HT1080 (cell line): ENCODE measurements at regions not wholly inside any gene's neighbourhood (a gene's known extent, or its start where the extent isn't known, plus 50 kb on each side); places are given as distances from the start of the nearest gene placed in this dataset.

Experiments used
- DNase-seq: peaks from one replicate; pipeline ENCODE4 v3.0.0-alpha.2; 2015; ENCODE audit warnings: low read depth

DNA sequence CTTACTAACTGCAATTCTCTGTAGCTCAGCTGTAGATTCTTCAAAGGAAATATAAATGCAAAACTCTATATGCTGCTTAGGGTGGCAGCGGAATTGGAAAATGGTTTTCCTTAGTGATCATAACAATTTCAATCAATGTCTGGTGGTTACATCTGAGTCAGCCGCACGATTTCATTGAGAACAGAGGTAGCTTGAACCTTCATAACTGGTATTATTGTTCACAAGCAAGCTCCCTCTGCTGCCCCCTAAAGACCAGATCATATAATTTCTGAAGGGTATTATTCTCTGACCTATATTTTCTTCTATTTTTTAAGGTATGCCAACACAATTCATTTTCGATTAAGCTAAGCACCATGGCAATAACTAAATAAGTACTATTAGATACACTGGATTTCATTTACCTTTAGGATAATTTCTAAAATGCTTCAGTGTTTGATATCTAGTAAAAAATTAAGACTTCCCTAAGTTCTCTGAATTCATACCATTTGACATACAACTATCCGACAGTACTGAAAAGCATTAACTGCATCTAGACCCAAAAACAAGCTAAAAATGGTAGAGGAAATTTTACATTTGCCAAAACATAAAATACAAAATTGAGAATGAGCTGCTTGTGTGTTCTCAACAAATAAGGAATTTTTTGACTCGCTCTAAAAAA is 181.1 kb upstream of the SPEF2 start:
- DNase-seq: peak; percentile 44

DNA sequence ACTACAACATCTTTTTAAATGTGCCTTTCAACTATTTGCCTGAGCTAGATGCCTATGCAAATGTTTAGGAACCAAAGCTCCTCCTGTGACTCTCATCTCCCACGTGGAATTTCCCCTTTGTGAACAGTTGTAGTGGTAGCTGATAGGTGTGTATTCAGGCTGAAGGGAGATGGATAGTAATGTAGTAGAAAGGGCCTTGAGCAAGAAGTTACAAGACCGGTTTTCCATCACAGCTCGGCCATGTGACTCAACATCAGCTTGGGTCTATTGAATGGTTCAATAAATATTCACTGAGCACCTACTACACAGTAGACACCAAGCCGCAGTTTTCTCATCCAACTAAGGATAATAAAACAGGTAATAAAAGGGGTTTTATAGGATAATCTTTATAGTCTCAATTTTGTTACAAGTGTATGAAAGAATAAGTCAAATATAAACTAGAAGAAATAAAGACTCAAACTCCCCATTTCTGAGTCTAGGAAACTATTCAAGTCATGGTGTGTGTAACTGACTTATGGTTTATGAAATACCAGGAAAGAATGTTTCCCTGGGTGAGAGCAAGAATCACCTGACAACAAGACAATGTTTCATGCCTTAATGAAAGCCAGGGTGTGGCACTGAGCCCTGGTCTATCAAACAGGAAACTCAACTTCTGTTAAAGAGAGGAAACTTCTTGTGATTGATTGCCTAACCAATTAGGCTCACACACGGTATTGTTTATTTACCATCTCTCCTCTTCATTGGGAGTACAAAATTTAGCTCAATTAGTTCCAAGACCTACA is 187.1 kb upstream of the SPEF2 start:
- DNase-seq: no peak

DNA sequence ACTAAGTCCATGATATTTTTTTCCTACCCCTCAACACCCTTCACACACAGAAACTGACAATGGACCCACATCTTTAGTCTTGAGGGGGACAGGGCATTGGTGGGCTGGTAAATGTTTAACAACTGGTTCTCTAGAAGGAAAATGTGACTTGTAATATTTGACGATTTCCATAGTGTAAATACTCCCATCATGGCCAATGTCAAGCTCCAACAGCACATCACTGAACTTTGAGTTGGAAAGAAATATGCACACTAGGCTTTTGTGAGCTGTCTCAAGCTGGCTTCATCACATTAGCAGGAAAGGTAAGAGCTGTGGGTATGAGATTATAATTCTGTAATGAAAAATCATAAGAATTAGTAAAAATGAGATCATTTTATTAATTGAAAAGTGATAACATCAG is 189.9 kb upstream of the PRLR start:
- DNase-seq: no peak

DNA sequence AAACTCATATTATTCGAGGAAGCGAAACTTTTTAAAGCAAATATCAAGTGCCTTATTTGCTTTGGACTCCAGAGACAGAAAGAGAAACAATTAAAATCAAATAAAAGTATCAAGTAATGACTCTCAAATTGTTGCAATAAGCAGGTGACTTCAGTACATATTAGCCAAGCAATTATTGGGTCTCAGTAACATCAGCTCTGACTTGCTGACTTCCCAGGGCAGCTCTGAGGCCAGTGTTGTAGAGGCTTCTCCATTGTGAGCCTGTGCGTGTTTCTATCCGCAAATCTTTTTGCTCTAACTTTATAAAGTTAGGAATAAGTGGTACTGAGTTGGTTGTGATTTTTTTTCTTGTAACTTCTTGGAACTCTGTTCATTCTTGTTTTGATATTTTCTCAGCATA is 186.8 kb upstream of the PRLR start:
- no peak for DNase-seq

DNA sequence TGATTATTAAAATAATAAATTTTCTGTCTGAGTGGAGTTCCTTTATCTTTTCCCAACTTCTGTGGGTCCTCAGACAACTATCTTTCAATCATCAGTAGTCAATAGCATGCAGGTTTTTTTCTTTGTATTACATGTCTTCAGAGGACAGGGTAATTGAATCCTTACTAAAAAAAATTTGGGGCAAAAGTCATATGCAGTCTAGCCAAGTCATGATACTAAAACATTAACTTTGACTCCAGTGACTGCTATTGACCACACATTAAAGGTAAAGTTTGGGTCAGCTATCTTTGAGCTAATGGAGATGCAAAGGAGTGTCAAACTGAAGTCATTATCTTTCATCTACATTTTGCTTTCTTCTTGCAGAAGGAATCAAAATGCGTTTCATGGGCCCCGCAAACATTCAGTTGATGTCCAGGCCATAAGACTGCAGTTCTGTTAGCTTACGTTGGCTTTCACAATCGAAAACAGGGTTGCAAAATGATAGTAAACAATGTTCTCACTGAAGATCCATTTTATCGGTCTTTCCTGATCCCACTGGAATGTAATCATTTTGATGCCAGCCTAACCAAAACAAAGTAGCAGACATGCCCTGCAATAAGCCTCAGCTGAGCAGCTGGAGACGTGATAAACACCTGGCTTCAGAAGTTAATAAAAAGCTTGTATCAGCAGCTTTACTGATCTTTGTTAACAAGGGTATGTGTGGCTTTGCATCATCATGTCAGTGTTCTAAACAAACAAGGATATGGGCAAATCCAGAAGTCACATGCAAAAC is 186.1 kb upstream of the PRLR start:
- DNase-seq: no peak

DNA sequence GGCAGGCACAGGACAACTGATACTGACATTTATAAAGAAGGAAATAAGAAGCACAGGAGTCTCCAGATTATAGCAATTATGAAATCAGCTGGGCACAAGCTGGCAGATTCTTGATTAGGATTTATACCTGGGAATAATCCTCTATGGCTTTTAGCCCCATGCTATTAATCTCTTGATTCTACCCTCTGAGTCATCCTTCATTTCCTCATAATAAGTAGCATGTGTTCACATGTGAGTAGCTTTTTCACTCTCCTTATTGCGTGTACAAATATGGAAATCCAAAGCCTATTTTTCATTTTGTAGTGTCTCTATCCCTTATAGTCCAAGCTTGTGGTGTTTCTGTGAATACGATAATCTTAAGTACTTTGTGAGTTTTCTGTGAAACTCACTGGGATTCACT is 185.0 kb upstream of the PRLR start:
- no peak for DNase-seq

DNA sequence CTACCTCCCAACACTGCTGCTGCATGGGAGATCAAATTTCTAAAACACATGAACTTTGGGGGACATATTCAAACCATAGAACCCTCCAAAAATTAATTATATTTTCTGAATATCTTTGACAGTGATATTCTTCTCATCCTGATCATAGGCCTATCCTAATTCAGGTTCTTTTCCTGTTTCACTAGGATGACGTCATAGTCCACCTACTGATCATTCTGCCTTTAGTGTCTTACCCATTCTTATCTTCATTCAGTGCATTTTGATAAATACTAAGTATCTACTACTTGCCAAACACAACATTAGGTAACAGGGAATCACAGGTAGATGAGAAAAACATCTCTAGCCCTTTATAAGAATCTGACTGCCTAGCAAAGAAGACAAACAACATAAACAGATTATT is 179.1 kb upstream of the PRLR start:
- DNase-seq: no peak

DNA sequence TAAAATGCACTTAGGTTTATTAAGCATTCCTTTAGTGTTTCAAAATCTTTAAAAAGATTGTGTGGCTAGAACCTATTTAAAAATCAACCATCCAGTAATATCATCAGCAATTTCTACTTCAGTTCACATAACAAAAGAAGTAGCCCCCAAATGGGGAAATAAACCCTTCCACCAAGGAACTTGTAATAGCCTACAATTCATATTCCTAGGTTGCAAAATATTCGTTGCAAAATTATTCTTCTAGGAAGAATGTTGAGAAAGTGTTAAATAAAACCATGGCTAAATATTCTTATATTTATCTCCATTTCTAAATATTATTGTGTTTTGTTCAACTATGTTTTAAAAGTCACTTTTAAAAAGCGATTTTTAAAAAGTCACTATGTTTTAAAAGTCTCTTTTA is 177.9 kb upstream of the PRLR start:
- no peak for DNase-seq

DNA sequence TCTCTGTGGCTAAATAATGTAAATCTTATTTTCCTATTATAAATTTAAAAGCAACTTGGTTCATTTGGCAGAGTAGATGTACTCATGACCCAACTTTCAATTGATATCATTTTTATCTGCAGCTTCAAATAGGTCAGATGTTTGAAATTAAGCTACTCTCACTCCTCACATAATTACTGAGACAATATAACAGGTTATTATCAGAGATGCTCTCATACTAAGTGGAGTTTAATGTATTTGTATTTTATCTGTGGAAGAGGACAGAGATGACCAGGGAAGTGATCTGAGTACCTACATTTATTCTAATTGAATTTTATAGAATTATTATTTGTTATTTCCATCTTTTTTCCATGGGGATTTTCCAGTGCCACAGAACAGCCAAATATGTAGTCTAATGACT is 177.4 kb upstream of the PRLR start:
- DNase-seq: no peak

DNA sequence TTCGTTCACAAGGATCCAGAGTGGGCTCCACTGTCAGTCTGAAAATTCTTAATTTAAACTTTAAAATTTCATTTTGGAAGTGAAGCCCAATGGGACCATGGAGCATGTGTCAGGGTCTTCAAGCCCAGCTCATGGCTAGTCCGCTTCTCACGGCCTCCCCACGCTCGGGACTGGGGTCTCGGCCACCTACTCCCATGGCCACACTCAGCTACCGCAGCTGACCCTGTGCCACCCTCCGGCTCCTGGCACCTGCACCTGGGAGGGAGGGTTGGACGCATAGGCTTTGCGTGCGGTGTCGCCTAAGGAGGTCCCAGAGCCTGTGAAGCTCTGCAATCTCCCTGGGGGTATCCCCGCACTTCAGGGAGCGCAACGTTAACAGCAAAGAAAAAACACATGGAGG is 175.7 kb upstream of the PRLR start:
- DNase-seq: no peak

DNA sequence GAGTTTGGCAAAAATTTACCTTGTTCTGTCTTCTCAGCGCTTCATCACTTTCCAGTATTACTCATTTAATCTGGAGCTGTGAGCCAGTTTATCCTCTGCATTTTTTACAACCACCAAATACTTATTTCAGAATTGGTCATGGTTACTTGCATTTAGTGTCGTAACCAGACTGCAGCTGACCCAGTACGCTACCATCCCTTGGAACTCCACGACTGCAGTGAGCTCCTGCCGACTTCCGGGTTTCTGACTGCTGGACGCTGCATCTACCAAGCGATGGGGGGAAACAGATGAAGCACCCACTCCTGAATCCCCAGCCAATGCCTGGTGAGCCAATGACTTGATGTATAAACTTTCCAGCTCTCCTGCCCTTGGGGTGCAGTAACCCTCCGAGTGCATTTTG is 174.4 kb upstream of the PRLR start:
- DNase-seq: peak; percentile 15

DNA sequence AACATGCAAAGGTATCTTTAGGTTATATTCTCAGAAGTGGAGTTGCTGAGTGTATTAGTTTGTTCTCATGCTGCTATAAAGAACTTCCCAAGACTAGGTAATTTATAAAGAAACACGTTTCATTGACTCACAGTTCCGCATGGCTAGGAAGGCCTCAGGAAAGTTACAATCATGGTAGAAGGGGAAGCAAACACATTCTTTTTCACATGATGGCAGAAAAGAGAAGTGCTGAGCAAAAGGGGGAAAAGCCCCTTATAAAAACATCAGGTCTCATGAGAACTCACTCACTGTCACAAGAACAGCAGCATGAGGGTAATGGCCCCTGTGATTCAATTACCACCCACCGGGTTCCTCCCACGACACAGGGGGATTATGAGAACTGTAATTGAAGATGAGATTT is 163.6 kb upstream of the PRLR start:
- no peak for DNase-seq

DNA sequence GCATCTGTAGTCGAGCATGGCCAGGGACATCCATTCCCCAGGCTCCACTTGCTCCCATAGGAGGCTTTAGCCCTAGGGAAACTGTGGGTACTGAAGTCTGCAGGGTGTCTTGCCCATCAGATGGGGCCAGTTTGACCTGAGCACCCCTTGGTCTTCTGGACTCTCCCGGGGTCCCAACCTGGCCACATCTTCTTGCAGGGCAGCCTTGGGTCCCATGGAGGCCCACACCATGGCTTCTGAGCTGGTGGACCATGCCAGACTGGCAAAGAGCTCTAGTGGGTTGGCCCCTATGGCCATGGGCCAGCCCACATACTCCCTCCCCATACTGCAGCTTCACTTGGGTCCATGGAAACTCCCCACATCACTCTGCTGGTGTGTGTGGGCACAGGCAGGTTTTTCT is 154.4 kb upstream of the PRLR start:
- DNase-seq: no peak

DNA sequence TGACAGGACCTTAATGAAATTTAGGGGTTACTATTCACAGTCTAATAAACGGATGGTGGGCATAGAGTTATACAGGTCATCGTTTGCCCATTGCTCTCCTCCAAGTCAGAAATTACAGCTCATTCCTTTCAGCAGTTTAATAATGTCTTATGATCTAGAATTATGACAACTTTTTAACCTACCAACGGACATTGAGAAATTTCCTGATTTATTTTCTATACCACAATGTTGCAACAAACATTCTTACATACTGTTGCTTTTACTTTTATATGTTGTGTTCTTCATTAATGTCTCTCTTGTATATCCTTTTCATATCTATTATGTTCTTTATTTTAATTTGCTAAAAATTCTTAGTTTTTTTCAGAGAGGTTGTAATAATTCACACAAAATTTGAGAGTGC is 152.8 kb upstream of the PRLR start:
- no peak for DNase-seq

DNA sequence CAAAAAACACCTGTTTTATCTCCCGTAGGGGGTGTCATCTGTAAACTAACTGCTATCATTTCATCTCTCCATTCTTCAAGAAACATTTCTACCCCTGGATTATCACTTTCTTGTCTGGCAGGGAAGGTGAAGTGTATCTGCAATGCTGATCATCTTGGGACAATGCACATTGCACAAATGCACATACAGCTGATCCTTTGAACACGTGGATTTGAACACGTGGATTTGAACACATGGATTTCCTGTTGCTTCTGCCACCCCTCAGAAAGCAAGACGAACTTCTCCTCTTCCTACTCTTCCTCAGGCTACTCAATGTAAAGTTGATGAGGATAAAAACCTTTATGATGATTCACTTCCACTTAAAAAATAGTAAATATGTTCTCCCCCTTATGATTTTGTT is 147.4 kb upstream of the PRLR start:
- no peak for DNase-seq

DNA sequence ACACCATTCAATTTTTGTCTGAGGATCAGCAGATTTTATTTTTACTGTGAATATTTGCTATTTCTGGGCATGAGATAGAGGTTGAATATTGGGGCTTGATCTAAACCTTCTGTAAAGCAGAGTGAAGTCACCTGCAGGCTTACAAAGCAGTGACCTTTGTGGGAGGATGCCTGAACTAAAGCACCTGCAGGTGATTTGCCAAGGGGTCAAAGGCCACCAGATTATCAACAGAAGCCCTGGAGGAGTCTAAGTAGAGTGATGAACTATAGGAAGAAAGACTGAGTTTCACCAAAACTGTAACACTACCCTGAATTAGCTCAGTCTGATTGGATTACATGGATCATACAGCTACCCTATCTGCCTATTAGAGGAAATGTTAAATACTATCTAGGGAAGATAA is 144.3 kb upstream of the PRLR start:
- no peak for DNase-seq

DNA sequence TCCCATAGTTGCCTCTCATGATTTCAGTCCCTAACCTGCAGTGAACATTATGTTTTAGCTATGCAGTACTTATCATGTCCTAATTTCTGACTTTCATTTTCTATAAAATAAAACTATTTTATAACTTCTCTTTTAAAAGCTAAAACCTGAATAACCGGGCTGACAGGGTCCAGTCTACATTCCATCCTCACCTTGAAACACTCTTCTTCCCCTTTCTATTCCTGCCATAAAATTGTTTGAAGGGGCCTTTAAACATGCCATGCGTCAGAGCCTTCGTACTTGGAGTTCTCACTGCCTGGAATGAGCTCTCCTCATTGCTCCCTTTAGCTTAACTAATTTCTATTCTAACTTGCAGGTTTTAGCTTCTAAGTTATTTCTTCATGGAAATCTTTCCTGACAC is 143.0 kb upstream of the PRLR start:
- DNase-seq: no peak

DNA sequence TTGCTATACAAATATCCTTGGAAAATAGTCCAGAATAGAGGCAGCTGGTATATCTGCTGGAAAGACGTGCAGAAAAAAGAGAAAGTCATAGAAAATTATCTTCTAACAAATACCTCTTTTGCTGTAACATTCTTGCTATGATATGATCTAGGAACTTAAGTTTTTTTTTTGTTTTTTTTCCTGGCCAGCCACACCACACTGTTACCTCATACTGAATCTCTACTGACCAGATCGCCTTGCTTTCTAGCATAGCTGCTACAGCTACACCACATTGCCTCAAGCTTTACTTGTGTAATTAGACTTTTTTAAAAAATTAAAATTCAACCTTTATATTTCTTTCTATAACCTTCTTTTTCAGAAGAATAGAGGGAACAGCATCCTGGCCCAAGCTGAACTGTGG is 142.2 kb upstream of the PRLR start:
- no peak for DNase-seq

DNA sequence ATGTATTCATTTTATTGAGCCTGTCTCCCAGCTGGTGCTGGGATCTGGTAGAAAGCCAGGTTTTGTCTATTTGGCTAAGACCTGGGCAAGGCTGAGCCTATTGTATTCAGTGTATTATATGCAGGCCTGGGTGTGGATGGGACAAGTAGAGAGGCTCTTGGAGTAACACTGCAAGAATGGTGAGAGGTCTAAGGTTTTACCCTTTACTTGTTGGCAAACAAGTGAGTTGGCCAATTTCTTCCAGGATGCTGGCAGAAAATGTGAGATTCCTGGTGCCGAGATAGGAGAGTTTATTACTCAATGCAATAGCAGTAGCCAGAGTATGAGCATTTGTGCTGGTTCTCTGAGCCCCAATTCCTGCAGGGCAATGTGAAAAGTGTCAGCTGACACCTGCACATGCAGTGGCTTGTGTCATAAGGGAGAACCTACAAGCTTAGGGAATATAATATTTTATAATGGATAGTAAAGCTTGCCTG is 141.7 kb upstream of the PRLR start:
- no peak for DNase-seq

DNA sequence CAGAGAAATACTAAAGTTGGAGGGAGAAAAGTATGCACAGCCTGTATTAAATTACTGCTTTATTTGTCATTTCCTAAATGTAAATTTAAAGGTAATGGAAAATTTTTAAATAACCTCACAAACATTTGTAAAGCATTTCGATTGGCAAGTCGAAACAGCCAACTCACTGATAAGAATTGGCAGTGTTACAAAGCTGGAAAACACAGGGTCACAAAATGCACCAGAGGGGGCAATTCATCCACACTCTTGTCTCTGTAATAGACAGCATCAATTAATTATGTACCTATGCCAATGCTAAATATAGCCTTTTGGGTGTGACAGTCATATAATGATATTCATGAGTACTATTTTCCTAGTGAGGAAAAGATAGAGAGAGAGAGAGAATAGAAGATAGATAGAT is 140.6 kb upstream of the PRLR start:
- DNase-seq: no peak

DNA sequence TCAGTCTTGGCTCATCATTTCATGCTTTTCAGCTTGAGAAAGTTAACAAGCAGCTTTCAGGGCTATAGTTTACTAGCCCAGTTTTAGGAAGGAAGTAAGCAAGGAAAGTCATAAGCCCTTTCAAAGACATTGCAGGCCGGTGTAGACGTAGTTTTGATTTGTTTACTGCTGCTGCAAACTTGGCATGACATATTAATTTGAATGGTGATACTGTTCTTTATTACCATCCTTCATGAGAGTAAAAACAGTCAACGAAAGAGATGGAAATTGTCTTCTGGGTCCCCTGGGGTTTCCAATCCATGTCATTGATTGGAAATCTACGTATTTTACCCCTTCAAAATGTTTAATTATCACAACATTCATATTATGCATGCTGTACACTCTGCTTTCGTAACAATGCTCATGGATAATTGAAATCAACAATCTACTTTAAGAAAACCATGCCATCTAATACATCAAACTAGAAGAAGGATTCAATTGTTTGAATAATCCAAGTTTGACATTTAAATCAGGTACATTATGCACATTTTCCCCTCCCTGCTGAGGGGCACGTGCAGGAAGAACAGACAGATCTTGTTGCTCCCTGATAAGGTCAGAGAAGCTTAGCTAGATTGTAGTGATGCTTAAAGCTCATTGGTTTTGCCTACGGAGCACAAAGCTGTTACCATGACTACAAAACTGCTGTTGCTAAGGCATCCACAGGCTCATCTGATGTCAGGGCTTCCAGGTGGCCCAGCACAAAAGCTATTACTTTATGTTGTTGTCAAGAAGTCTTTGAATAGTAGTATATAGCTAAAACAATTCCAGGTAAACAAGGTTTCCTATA is 139.9 kb upstream of the PRLR start:
- no peak for DNase-seq

DNA sequence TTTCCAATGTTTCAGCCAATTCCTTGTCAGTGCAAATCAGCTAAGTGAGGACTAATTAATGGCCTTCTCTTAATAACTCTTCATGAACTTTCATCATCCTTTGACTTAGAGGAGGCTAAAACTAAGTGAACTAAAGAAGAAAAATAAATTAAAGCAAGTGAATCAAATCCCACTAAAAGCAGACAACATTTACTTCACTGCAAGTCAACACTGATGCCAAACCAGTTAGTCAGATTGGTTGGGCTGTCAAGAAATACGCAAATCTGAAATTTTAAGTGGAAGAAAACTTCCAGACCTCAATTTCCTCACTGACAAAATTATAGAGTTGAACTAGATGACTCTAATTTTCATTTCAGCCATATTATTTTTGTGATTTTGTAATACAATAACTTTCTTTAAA is 137.2 kb upstream of the PRLR start:
- no peak for DNase-seq
